ENCODE measurements at regions not wholly inside any gene's neighbourhood (a gene's known extent, or its start where the extent isn't known, plus 50 kb on each side); places are given as distances from the start of the nearest gene placed in this dataset.

DNA sequence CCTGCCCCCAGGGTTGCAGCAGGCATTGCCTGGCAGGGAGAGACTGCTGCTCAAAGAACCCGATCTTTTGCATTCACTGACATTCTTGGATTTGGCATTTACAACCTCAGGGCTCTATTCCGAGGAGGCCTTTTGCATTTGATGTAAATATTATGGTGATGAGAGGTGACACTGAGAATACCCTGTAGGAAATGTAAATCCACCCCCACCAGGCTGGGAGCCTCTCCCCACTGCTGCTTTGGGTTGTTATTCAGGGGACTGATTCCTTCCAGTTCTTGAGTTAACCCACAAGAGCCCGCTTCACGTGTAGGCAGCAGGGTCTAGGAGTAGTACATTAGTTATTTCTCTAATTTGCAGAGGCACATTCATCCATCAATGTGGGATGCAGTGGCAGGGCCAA lies 55.5 kb upstream of the ARAP3 start:
- Histone ChIP-seq H3K27me3 (ENCODE audit: control insufficient read depth in 5 of 5, insufficient read depth in 4 of 5, low read length in 5 of 5) (peaks cover 0 to 5% (median 2%) of the 10 kb centered on the region in 5 donors), H3K4me3 (ENCODE audit: low read depth in 1 of 5, low read length in 5 of 5) (no peak overlapping the region), H3K4me1 (ENCODE audit: control insufficient read depth in 5 of 5, insufficient read depth in 5 of 5, low read length in 5 of 5) (no peaks in the 10 kb centered on the region), H3K9me3 (ENCODE audit: control insufficient read depth in 5 of 5, low read length in 5 of 5) (no peaks in the 10 kb centered on the region), H3K36me3 (ENCODE audit: control insufficient read depth in 5 of 5, insufficient read depth in 5 of 5, low read length in 5 of 5) (no peaks in the 10 kb centered on the region), H3K9ac (ENCODE audit: low read length in 5 of 5) (no peak overlapping the region), H3K27ac (ENCODE audit: low read depth, low read length) (no peak overlapping the region)

DNA sequence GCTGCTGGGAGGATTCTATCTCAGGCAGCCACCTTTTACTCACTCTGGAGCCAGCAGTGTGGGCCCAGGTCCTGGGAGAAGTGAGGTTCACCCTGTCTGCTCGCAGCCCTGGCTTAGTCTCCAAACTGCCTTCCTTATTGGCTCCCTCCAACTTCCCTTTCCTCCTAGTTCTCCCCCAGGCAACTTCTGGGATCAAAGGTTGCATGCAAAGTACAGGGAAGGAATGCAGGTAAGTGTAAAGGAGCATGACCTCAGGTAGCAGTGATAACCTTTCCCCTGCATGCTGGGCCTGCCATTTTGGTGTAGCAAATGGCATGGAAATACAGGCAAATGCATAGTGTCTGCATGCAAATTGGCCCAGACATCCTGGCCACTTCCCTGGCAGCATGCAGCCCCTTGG lies 53.8 kb upstream of the ARAP3 start:
- Histone ChIP-seq H3K9ac (ENCODE audit: low read length in 5 of 5) (no peak overlapping the region), H3K27me3 (ENCODE audit: control insufficient read depth in 5 of 5, insufficient read depth in 4 of 5, low read length in 5 of 5) (peaks cover 0 to 5% (median 2%) of the 10 kb centered on the region in 5 donors), H3K27ac (ENCODE audit: low read depth, low read length) (no peak overlapping the region), H3K36me3 (ENCODE audit: control insufficient read depth in 5 of 5, insufficient read depth in 5 of 5, low read length in 5 of 5) (no peaks in the 10 kb centered on the region), H3K4me3 (ENCODE audit: low read depth in 1 of 5, low read length in 5 of 5) (no peak overlapping the region), H3K9me3 (ENCODE audit: control insufficient read depth in 5 of 5, low read length in 5 of 5) (no peaks in the 10 kb centered on the region), H3K4me1 (ENCODE audit: control insufficient read depth in 5 of 5, insufficient read depth in 5 of 5, low read length in 5 of 5) (peaks cover 0 to 7% (median 0%) of the 10 kb centered on the region in 5 donors)

- Histone ChIP-seq H3K36me3 (ENCODE audit: control insufficient read depth in 5 of 5, insufficient read depth in 5 of 5, low read length in 5 of 5) (no peaks in the 10 kb centered on the region), H3K4me1 (ENCODE audit: control insufficient read depth in 5 of 5, insufficient read depth in 5 of 5, low read length in 5 of 5) (peaks cover 0 to 14% (median 0%) of the 10 kb centered on the region in 5 donors), H3K9me3 (ENCODE audit: control insufficient read depth in 5 of 5, low read length in 5 of 5) (no peaks in the 10 kb centered on the region), H3K9ac (ENCODE audit: low read length in 5 of 5) (no peak overlapping the region), H3K27me3 (ENCODE audit: control insufficient read depth in 5 of 5, insufficient read depth in 4 of 5, low read length in 5 of 5) (peaks cover 0 to 5% (median 4%) of the 10 kb centered on the region in 5 donors), H3K4me3 (ENCODE audit: low read depth in 1 of 5, low read length in 5 of 5) (no peak overlapping the region), H3K27ac (ENCODE audit: low read depth, low read length) (no peak overlapping the region)
Observed at GRCh38 chr5:141734501-141735229, 52.6 kb upstream of the ARAP3 start.

DNA sequence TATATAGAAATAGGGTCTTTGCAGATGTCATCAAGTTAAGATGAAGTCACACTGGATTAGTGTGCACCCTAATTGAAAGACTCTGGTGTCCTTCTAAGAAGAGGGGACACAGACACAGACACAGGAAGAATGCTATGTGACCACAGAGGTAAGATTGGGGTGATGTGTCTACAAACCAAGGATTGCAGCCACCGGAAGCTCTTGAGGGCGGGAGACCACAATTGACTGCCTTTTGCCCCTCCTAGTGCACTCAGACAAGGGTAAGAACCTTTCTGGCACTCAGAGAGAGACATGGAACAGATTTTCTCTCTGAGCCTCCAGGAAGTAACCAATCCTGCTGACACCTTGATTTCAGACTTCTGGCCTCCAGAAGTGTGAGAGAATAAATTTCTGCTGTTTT lies 51.2 kb upstream of the ARAP3 start:
- Histone ChIP-seq H3K27me3 (ENCODE audit: control insufficient read depth in 5 of 5, insufficient read depth in 4 of 5, low read length in 5 of 5) (peaks cover 0 to 5% (median 4%) of the 10 kb centered on the region in 5 donors), H3K36me3 (ENCODE audit: control insufficient read depth in 5 of 5, insufficient read depth in 5 of 5, low read length in 5 of 5) (no peaks in the 10 kb centered on the region), H3K27ac (ENCODE audit: low read depth, low read length) (no peak overlapping the region), H3K9me3 (ENCODE audit: control insufficient read depth in 5 of 5, low read length in 5 of 5) (no peaks in the 10 kb centered on the region), H3K9ac (ENCODE audit: low read length in 5 of 5) (no peak overlapping the region), H3K4me3 (ENCODE audit: low read depth in 1 of 5, low read length in 5 of 5) (no peak overlapping the region), H3K4me1 (ENCODE audit: control insufficient read depth in 5 of 5, insufficient read depth in 5 of 5, low read length in 5 of 5) (peaks cover 0 to 23% (median 2%) of the 10 kb centered on the region in 5 donors)

DNA sequence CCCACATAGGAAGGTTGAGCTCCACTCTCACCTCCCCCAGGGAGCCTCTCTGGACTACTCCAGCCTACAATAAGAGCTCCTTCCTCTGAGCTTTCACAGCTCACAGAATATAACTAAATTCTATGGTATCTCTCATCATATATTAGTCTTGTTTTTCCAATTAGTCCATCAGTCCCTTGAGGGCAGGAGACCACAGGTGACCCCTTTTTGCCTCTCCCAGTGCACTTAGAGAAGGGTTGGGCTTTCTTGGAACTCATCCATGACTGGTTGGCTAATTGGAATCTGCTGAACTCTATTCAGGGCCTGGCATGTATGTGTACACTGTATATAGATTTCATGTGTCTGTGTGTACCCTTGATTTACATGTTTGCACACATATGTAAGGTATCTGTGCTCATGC lies 50.4 kb upstream of the ARAP3 start:
- Histone ChIP-seq H3K27me3 (ENCODE audit: control insufficient read depth in 5 of 5, insufficient read depth in 4 of 5, low read length in 5 of 5) (peaks cover 0 to 5% (median 4%) of the 10 kb centered on the region in 5 donors), H3K36me3 (ENCODE audit: control insufficient read depth in 5 of 5, insufficient read depth in 5 of 5, low read length in 5 of 5) (no peaks in the 10 kb centered on the region), H3K4me1 (ENCODE audit: control insufficient read depth in 5 of 5, insufficient read depth in 5 of 5, low read length in 5 of 5) (peaks cover 0 to 23% (median 2%) of the 10 kb centered on the region in 5 donors), H3K9me3 (ENCODE audit: control insufficient read depth in 5 of 5, low read length in 5 of 5) (no peaks in the 10 kb centered on the region), H3K9ac (ENCODE audit: low read length in 5 of 5) (no peak overlapping the region), H3K27ac (ENCODE audit: low read depth, low read length) (no peak overlapping the region), H3K4me3 (ENCODE audit: low read depth in 1 of 5, low read length in 5 of 5) (no peak overlapping the region)
